Mesenchymal stem cell (in vitro differentiated cells and primary cell): ENCODE measurements at regions not wholly inside any gene's neighbourhood (a gene's known extent, or its start where the extent isn't known, plus 50 kb on each side); places are given as distances from the start of the nearest gene placed in this dataset.

Source experiments
- DNase-seq: peaks from one replicate; pipeline ENCODE4 v3.0.0-alpha.2; 2013
- H2AFZ ChIP-seq: one replicate; pipeline ENCODE4 v1.6.1; 2013; ENCODE audit warnings: low read depth, mild to moderate bottlenecking, control low read depth, inconsistent platforms, low read length, moderate library complexity
- H2AK5ac ChIP-seq: 2 replicates; pipeline ENCODE4 v1.6.1; 2013; ENCODE audit warnings: low read length, moderate library complexity, mild to moderate bottlenecking, inconsistent platforms; ENCODE audit not compliant: severe bottlenecking
- H2BK120ac ChIP-seq: one replicate; pipeline ENCODE4 v1.6.1; 2013; ENCODE audit warnings: low read depth, mild to moderate bottlenecking, inconsistent platforms, low read length, moderate library complexity
- H2BK12ac ChIP-seq, 2 experiments: one replicate each; pipeline ENCODE4 v1.6.1; 2013; ENCODE audit warnings: inconsistent platforms in 2 of 2, low read length in 2 of 2, mild to moderate bottlenecking in 2 of 2, moderate library complexity in 2 of 2, control low read depth in 1 of 2
- H2BK15ac ChIP-seq: one replicate; pipeline ENCODE4 v1.6.1; 2013; ENCODE audit warnings: mild to moderate bottlenecking, low read depth, inconsistent platforms; ENCODE audit not compliant: poor library complexity, severe bottlenecking
- H2BK5ac ChIP-seq: 2 replicates; pipeline ENCODE4 v1.6.1; 2013; ENCODE audit warnings: low read depth, mild to moderate bottlenecking, low read length, control low read depth, inconsistent platforms; ENCODE audit not compliant: poor library complexity, severe bottlenecking
- H3K14ac ChIP-seq, 2 experiments: one replicate each; pipeline ENCODE4 v1.6.1; 2013; ENCODE audit warnings: inconsistent platforms in 2 of 2, low read length in 2 of 2, control low read depth in 1 of 2, mild to moderate bottlenecking in 1 of 2, moderate library complexity in 1 of 2
- H3K18ac ChIP-seq, 2 experiments: one replicate each; pipeline ENCODE4 v1.6.1; 2013; ENCODE audit warnings: inconsistent platforms in 2 of 2, low read length in 2 of 2, control low read depth in 1 of 2, low read depth in 1 of 2, mild to moderate bottlenecking in 1 of 2
- H3K23ac ChIP-seq, 2 experiments: one replicate each; pipeline ENCODE4 v1.6.1; 2013; ENCODE audit warnings: inconsistent platforms in 2 of 2, low read length in 2 of 2, mild to moderate bottlenecking in 2 of 2, moderate library complexity in 2 of 2, control low read depth in 1 of 2
- H3K27ac ChIP-seq: 2 replicates; pipeline ENCODE4 v1.5.1; 2013; ENCODE audit warnings: mild to moderate bottlenecking, moderate library complexity, low read length, control low read depth, inconsistent platforms; ENCODE audit not compliant: poor library complexity, severe bottlenecking
- H3K27me3 ChIP-seq, 2 experiments: 2 replicates each; pipeline versions ENCODE4 v1.6.1 to v1.7.0; 2013; ENCODE audit warnings: low read length in 2 of 2, mild to moderate bottlenecking in 2 of 2, moderate library complexity in 2 of 2, control low read depth in 1 of 2, inconsistent platforms in 1 of 2; ENCODE audit not compliant: control insufficient read depth in 1 of 2, insufficient read depth in 1 of 2
- H3K36me3 ChIP-seq, 2 experiments: 2 replicates each; pipeline versions ENCODE4 v1.6.1 to v1.7.0; 2013; ENCODE audit warnings: low read length in 2 of 2, control low read depth in 1 of 2, inconsistent platforms in 1 of 2, low read depth in 1 of 2, mild to moderate bottlenecking in 1 of 2; ENCODE audit not compliant: insufficient read depth in 2 of 2, control insufficient read depth in 1 of 2
- H3K4ac ChIP-seq, 2 experiments: one replicate each; pipeline ENCODE4 v1.6.1; 2013; ENCODE audit warnings: inconsistent platforms in 2 of 2, low read length in 2 of 2, mild to moderate bottlenecking in 2 of 2, moderate library complexity in 2 of 2, control low read depth in 1 of 2, low read depth in 1 of 2
- H3K4me1 ChIP-seq: 2 replicates; pipeline ENCODE4 v1.6.1; 2013; ENCODE audit warnings: low read depth, low read length, control low read depth; ENCODE audit not compliant: control insufficient read depth, insufficient read depth
- H3K4me2 ChIP-seq: 2 replicates; pipeline ENCODE4 v1.6.1; 2013; ENCODE audit warnings: low read length, mild to moderate bottlenecking, inconsistent platforms; ENCODE audit not compliant: poor library complexity, severe bottlenecking
- H3K4me3 ChIP-seq, 2 experiments: 2 replicates each; pipeline versions ENCODE4 v1.5.1 to v1.7.0; 2013; ENCODE audit warnings: low read length in 2 of 2, mild to moderate bottlenecking in 2 of 2, control low read depth in 1 of 2, low read depth in 1 of 2; ENCODE audit not compliant: insufficient read depth in 1 of 2
- H3K79me1 ChIP-seq: replicated peaks from 2 replicates; pipeline ENCODE4 v1.6.1; 2013; ENCODE audit warnings: mild to moderate bottlenecking, control low read depth, low read length, inconsistent platforms; ENCODE audit not compliant: poor library complexity, severe bottlenecking
- H3K9ac ChIP-seq: 2 replicates; pipeline ENCODE4 v1.7.0; 2013; ENCODE audit warnings: mild to moderate bottlenecking, low read length, moderate library complexity
- H3K9me3 ChIP-seq: 2 replicates; pipeline ENCODE4 v1.7.0; 2013; ENCODE audit warnings: mild to moderate bottlenecking, low read length; ENCODE audit not compliant: control insufficient read depth
- H4K8ac ChIP-seq: one replicate; pipeline ENCODE4 v1.6.1; 2013; ENCODE audit warnings: inconsistent platforms, mild to moderate bottlenecking, low read length, moderate library complexity
- H4K91ac ChIP-seq: one replicate; pipeline ENCODE4 v1.6.1; 2013; ENCODE audit warnings: mild to moderate bottlenecking, low read length, inconsistent platforms
- WGBS: methylation state at CpG from one replicate; pipeline ENCODE4 v1.1.7; 2013; ENCODE audit warnings: mixed read lengths; 5-methylcytosine and 5-hydroxymethylcytosine counted together

- Histone ChIP-seq H2BK12ac (no peak overlapping the region), H3K4me1 (no peaks in the 10 kb centered on the region), H3K4me2 (no peak overlapping the region), H3K27me3 (no peaks in the 10 kb centered on the region), H3K9me3 (peaks cover 15% of the 10 kb centered on the region), H2AFZ (no peak overlapping the region), H3K23ac (no peak overlapping the region), H3K36me3 (no peaks in the 10 kb centered on the region), H3K9ac (no peak overlapping the region), H3K18ac (no peak overlapping the region), H3K27ac (no peak overlapping the region), H4K8ac (no peak overlapping the region), H3K14ac (no peak overlapping the region), H4K91ac (no peak overlapping the region), H3K4ac (no peak overlapping the region), H3K79me1 (no peaks in the 10 kb centered on the region), H2BK15ac (no peak overlapping the region), H2BK120ac (no peak overlapping the region), H2BK5ac (no peak overlapping the region), H3K4me3 (no peak overlapping the region), H2AK5ac (no peak overlapping the region)
- WGBS: no CpG with 5 or more reads among the region's 2 CpGs
- DNase-seq: no peak
Observed at GRCh38 chr3:62999158-62999557, 123.9 kb upstream of the CADPS start.

GRCh38 chr3:62999791-63000190 is 124.6 kb upstream of the CADPS start:
- no peak overlapping the region for H2BK15ac ChIP-seq
- no peak overlapping the region for H3K4ac ChIP-seq
- H3K18ac ChIP-seq: no peak overlapping the region
- H2BK5ac ChIP-seq: no peak overlapping the region
- no peaks in the 10 kb centered on the region for H3K27me3 ChIP-seq
- H4K8ac ChIP-seq: no peak overlapping the region
- no peak overlapping the region for H3K14ac ChIP-seq
- H3K27ac ChIP-seq: no peak overlapping the region
- no peak overlapping the region for H2BK12ac ChIP-seq
- H2AFZ ChIP-seq: no peak overlapping the region
- H3K4me3 ChIP-seq: no peak overlapping the region
- H3K79me1 ChIP-seq: no peaks in the 10 kb centered on the region
- H4K91ac ChIP-seq: no peak overlapping the region
- no peak for DNase-seq
- H3K9ac ChIP-seq: no peak overlapping the region
- no peaks in the 10 kb centered on the region for H3K36me3 ChIP-seq
- no peaks in the 10 kb centered on the region for H3K4me1 ChIP-seq
- no peak overlapping the region for H3K23ac ChIP-seq
- H2BK120ac ChIP-seq: no peak overlapping the region
- H2AK5ac ChIP-seq: no peak overlapping the region
- H3K9me3 ChIP-seq: peaks cover 19% of the 10 kb centered on the region
- no peak overlapping the region for H3K4me2 ChIP-seq
- WGBS: 70% methylated on average over 1 of the region's 1 CpG

GRCh38 chr3:63004448-63004847 is 129.2 kb upstream of the CADPS start:
- Histone ChIP-seq H2BK12ac (no peak overlapping the region), H2BK15ac (no peak overlapping the region), H4K8ac (no peak overlapping the region), H2AFZ (no peak overlapping the region), H3K4me2 (no peak overlapping the region), H3K27ac (no peak overlapping the region), H3K18ac (no peak overlapping the region), H3K9ac (no peak overlapping the region), H3K14ac (no peak overlapping the region), H3K79me1 (no peaks in the 10 kb centered on the region), H2AK5ac (no peak overlapping the region), H3K23ac (no peak overlapping the region), H3K9me3 (peaks cover 19% of the 10 kb centered on the region), H3K4me3 (no peak overlapping the region), H3K4ac (no peak overlapping the region), H2BK120ac (no peak overlapping the region), H2BK5ac (no peak overlapping the region), H3K27me3 (no peaks in the 10 kb centered on the region), H4K91ac (no peak overlapping the region), H3K4me1 (no peaks in the 10 kb centered on the region), H3K36me3 (no peaks in the 10 kb centered on the region)
- no peak for DNase-seq
- WGBS: 67% methylated on average over 3 of the region's 3 CpGs

DNA sequence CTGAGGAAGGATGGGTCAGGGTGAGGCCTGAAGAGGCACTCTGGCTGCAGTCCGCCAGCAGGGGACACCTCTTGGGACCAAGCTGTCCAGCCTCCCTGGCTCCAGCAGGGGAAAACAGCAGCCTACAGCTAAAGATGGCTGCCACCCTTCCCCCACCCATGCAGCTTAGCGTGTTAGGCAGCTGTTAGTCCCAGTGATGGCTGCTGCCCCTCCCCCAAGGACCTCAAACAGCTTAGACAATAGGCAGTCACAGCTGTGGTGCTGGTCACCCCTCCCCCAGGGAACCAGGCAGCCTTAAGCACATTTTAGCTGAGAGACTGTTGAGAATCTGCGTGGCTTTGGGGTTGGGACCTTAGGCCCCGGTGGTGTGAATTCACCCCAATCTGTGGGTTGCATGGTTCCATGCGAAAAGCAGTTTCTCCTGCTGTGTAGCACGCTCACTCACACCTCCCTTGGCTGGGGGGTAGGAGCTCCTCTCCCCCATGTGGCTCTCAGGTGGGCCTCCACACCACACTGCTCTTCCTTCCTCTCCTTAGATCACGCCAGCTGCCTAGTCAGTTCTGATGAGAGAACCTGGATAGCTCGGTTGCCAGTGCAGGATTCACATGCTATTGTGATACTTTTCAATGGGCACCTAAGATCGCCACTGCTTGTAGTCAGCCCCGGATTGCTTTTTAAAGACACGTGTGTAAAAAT is 140.5 kb upstream of the CADPS start:
- H3K4ac ChIP-seq: no peak overlapping the region
- no peak overlapping the region for H2AFZ ChIP-seq
- no peak overlapping the region for H2AK5ac ChIP-seq
- H3K79me1 ChIP-seq: no peaks in the 10 kb centered on the region
- no peak overlapping the region for H3K4me2 ChIP-seq
- H3K18ac ChIP-seq: no peak overlapping the region
- no peak overlapping the region for H2BK15ac ChIP-seq
- no peak overlapping the region for H2BK12ac ChIP-seq
- no peak overlapping the region for H2BK120ac ChIP-seq
- H3K36me3 ChIP-seq: no peaks in the 10 kb centered on the region
- H3K9ac ChIP-seq: no peak overlapping the region
- no peak overlapping the region for H3K4me3 ChIP-seq
- H3K4me1 ChIP-seq: no peaks in the 10 kb centered on the region
- H3K23ac ChIP-seq: no peak overlapping the region
- no peak overlapping the region for H3K27ac ChIP-seq
- no peak overlapping the region for H4K8ac ChIP-seq
- no peaks in the 10 kb centered on the region for H3K27me3 ChIP-seq
- no peak for DNase-seq
- no peak overlapping the region for H3K14ac ChIP-seq
- 67% methylated on average over 9 of the region's 11 CpGs for WGBS
- H3K9me3 ChIP-seq: no peaks in the 10 kb centered on the region
- H4K91ac ChIP-seq: no peak overlapping the region
- no peak overlapping the region for H2BK5ac ChIP-seq
